ENCODE measurements at regions not wholly inside any gene's neighbourhood (a gene's known extent, or its start where the extent isn't known, plus 50 kb on each side); places are given as distances from the start of the nearest gene placed in this dataset.

DNA sequence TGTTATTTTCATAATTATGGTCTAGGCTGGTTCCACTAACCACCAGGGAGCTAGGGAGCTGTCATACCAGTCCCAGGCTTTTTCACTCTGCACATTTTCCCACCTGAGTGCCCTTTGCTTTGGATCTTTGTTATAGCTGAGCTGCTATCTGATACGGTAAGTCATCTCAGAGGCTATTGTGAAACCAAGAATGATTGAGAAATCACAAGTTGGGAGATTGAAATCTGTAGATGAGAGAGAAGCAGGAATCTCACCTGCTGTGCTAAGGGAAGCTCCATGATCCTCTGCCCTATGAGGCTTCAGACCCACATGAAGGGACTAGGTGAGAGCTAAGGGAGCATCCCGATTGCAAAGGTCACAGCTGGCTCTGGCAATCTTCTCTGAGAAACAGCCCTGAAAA, 307.8 kb downstream of the REEP3 start:
- Histone ChIP-seq H3K4me2 (ENCODE audit: low read depth, low read length) (no peak overlapping the region), H3K4me3 (ENCODE audit: low read length) (no peak overlapping the region), H4K20me1 (ENCODE audit: insufficient read depth, low read length) (no peaks in the 10 kb centered on the region), H3K9ac (ENCODE audit: low read length) (no peak overlapping the region), H2AFZ (ENCODE audit: low read length) (no peak overlapping the region), H3K27me3 (replicated peaks; ENCODE audit: insufficient read depth, low read length) (no peaks in the 10 kb centered on the region), H3K27ac (ENCODE audit: low read length) (no peak overlapping the region), H3K36me3 (replicated peaks; ENCODE audit: insufficient read depth, low read length) (no peaks in the 10 kb centered on the region), H3F3A (ENCODE audit: insufficient read depth, low read length) (no peaks in the 10 kb centered on the region), H3K4me1 (ENCODE audit: low read length) (no peaks in the 10 kb centered on the region), H3K9me2 (replicated peaks; ENCODE audit: insufficient read depth, low read length) (no peaks in the 10 kb centered on the region), H3K9me3 (replicated peaks; ENCODE audit: insufficient read depth, low read length) (no peaks in the 10 kb centered on the region), H3K79me2 (ENCODE audit: low read length) (no peaks in the 10 kb centered on the region)
- DNase-seq, result no peak
- TF ChIP-seq EZH2phosphoT487 (IDR thresholded peaks at IDR 0.05; ENCODE audit: low read length), result no peak
- no peak for TF ChIP-seq EZH2 (optimal IDR thresholded peaks at IDR 0.05; ENCODE audit: low read depth, low read length)
- TF ChIP-seq, protein P1, sequence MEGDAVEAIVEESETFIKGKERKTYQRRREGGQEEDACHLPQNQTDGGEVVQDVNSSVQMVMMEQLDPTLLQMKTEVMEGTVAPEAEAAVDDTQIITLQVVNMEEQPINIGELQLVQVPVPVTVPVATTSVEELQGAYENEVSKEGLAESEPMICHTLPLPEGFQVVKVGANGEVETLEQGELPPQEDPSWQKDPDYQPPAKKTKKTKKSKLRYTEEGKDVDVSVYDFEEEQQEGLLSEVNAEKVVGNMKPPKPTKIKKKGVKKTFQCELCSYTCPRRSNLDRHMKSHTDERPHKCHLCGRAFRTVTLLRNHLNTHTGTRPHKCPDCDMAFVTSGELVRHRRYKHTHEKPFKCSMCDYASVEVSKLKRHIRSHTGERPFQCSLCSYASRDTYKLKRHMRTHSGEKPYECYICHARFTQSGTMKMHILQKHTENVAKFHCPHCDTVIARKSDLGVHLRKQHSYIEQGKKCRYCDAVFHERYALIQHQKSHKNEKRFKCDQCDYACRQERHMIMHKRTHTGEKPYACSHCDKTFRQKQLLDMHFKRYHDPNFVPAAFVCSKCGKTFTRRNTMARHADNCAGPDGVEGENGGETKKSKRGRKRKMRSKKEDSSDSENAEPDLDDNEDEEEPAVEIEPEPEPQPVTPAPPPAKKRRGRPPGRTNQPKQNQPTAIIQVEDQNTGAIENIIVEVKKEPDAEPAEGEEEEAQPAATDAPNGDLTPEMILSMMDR (IDR thresholded peaks at IDR 0.05; ENCODE audit: low read length), result no peak

DNA sequence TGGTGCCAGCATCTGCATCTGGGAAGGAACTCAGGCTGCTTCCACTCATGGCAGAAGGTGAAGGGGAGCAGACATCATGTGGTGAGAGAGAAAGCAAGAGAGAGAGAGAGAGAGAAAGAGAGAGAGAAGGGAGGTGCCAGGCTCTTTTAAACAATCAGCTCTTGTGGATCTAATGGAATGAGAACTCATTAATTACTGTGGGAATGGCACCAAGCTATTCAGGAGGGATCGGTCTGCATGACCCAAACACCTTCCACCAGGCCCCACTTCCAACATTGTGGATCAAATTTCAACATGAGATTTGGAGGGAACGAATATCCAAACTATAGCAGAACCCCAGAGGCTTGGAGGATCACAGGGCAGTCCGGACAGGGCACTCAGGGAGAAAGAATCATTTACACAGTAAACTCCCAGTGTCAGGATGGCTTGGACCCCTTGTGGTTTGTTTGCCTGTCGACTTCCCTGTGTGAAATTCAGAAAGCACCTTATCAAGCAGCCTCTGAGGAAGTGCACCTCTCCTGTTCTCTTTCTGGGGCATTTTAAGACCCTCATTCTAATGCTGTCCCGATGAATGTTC, 308.5 kb downstream of the REEP3 start:
- no peak overlapping the region for H3K4me2 ChIP-seq (ENCODE audit: low read depth, low read length)
- H2AFZ ChIP-seq (ENCODE audit: low read length), result no peak overlapping the region
- H3K9ac ChIP-seq (ENCODE audit: low read length), result no peak overlapping the region
- no peak for TF ChIP-seq EZH2phosphoT487 (IDR thresholded peaks at IDR 0.05; ENCODE audit: low read length)
- TF ChIP-seq, protein P1 (IDR thresholded peaks at IDR 0.05; ENCODE audit: low read length), result no peak
- no peak for TF ChIP-seq EZH2 (optimal IDR thresholded peaks at IDR 0.05; ENCODE audit: low read depth, low read length)
- H3K9me2 ChIP-seq (replicated peaks; ENCODE audit: insufficient read depth, low read length), result no peaks in the 10 kb centered on the region
- no peaks in the 10 kb centered on the region for H3K9me3 ChIP-seq (replicated peaks; ENCODE audit: insufficient read depth, low read length)
- no peaks in the 10 kb centered on the region for H3K27me3 ChIP-seq (replicated peaks; ENCODE audit: insufficient read depth, low read length)
- H4K20me1 ChIP-seq (ENCODE audit: insufficient read depth, low read length), result no peaks in the 10 kb centered on the region
- no peak overlapping the region for H3K27ac ChIP-seq (ENCODE audit: low read length)
- no peak for DNase-seq
- no peaks in the 10 kb centered on the region for H3K79me2 ChIP-seq (ENCODE audit: low read length)
- no peaks in the 10 kb centered on the region for H3K4me1 ChIP-seq (ENCODE audit: low read length)
- H3K4me3 ChIP-seq (ENCODE audit: low read length), result no peak overlapping the region
- no peaks in the 10 kb centered on the region for H3F3A ChIP-seq (ENCODE audit: insufficient read depth, low read length)
- H3K36me3 ChIP-seq (replicated peaks; ENCODE audit: insufficient read depth, low read length), result no peaks in the 10 kb centered on the region

DNA sequence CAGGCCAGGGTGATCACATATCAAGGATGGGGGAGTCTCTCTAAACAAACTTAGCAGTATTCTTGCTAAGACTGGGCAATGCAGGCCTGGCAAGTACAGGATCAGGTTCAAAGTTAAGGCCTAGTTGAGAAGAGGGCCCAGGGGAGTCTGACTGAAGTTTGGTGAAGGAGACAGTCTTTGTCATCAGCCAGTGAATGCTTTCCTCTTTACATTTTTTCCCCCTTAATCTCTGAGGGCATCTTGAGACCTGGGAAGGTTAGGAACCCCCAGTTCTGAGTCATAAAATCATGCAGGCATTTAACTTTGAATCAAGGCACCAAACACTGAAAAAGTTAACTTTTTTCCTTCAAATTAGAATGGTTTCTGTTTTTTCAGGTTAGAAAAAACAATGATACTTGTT, 311.5 kb downstream of the REEP3 start:
- no peak for DNase-seq
- no peaks in the 10 kb centered on the region for H3K9me3 ChIP-seq (replicated peaks; ENCODE audit: insufficient read depth, low read length)
- H3K4me1 ChIP-seq (ENCODE audit: low read length), result no peaks in the 10 kb centered on the region
- no peak overlapping the region for H3K4me2 ChIP-seq (ENCODE audit: low read depth, low read length)
- no peaks in the 10 kb centered on the region for H3K79me2 ChIP-seq (ENCODE audit: low read length)
- H3F3A ChIP-seq (ENCODE audit: insufficient read depth, low read length), result no peaks in the 10 kb centered on the region
- no peaks in the 10 kb centered on the region for H4K20me1 ChIP-seq (ENCODE audit: insufficient read depth, low read length)
- no peak overlapping the region for H3K9ac ChIP-seq (ENCODE audit: low read length)
- no peak overlapping the region for H2AFZ ChIP-seq (ENCODE audit: low read length)
- no peak overlapping the region for H3K4me3 ChIP-seq (ENCODE audit: low read length)
- no peak for TF ChIP-seq EZH2 (optimal IDR thresholded peaks at IDR 0.05; ENCODE audit: low read depth, low read length)
- TF ChIP-seq, protein P1 (IDR thresholded peaks at IDR 0.05; ENCODE audit: low read length), result no peak
- no peak for TF ChIP-seq EZH2phosphoT487 (IDR thresholded peaks at IDR 0.05; ENCODE audit: low read length)
- H3K9me2 ChIP-seq (replicated peaks; ENCODE audit: insufficient read depth, low read length), result no peaks in the 10 kb centered on the region
- no peaks in the 10 kb centered on the region for H3K36me3 ChIP-seq (replicated peaks; ENCODE audit: insufficient read depth, low read length)
- H3K27ac ChIP-seq (ENCODE audit: low read length), result no peak overlapping the region
- H3K27me3 ChIP-seq (replicated peaks; ENCODE audit: insufficient read depth, low read length), result no peaks in the 10 kb centered on the region

Measured in MM.1S (cell line).